Stimulated activated CD4-positive, alpha-beta T cell treated with anti-CD3 and anti-CD28 coated beads, Interleukin-2, amount 100 ng/mL, for 24 hours (primary cell): ENCODE measurements at regions not wholly inside any gene's neighbourhood (a gene's known extent, or its start where the extent isn't known, plus 50 kb on each side); places are given as distances from the start of the nearest gene placed in this dataset.
"Not testable (repeated sequence)": the region's sequence is repeated elsewhere in the genome, so short reads cannot be mapped to it uniquely, and the experiment has no call there.

Experiments used
- DNase-seq, 2 donors: peaks; one replicate each; pipeline ENCODE4 v3.0.0-alpha.2; 2020

DNA sequence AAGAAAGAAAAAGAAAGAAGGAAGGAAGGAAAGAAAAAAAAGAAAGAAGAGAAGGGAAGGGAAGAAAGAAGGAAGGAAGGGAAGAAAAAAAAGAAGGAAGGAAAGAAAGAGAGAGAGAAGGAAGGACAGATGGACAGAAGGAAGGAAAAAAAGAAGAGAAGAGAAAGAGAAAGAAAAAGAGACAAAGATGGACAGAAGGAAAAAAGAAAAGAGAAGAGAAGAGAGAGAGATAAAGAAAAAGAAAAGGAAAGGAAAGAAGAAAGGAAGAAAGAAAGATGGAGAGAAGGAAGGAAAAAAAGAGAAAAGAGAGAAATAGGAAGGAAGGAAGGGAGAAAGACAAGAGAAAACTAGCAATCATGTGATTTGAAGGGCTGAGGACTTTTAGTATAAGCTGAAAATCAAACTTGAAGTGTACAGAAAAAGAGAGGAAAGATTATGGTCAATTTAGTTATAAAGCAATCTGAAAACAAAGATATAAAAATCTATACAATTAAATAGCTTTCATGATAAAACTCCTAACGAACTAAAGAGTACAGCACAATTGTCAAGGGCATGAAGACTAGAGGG lies 115.3 kb downstream of the LTN1 start:
- no peak for DNase-seq

DNA sequence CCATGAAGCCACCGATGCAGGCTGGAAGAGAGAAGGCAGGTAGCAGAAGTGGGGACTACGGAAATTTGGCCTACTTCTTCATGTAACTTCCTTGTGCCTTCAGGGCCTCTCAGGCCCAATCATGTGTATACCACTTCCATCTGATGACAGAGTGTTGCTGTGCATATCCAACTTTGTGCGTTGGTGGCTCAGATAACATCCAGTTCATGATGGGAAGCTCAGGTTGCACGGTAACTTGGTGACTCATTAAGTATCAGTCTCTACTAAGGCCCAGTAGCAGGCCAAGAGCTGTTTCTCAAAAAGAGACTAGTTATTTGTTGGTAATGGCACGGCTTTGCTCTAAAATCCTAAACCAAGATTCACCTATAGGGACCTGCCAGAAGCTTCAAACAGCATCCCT lies 117.6 kb downstream of the LTN1 start:
- DNase-seq, result no peak

DNA sequence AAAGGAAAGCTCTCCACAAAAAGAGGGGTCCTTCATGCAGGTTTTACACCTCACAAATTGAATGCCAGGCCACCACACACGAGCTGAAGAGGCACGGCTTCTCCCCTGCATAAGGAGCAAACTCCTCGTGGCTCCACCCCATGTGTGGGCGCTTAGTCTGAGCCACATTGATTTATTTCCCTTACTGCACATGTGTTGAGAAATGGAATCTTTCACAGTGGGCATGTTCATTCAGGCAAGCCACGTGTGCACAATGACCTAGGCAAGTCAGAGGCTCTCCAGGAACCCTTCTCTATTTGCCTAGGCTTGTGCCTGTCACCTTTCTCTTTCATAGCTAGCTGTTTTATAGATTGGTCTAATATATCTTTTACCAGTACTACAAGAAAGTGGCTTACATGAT lies 120.5 kb downstream of the LTN1 start:
- DNase-seq, result no peak

DNA sequence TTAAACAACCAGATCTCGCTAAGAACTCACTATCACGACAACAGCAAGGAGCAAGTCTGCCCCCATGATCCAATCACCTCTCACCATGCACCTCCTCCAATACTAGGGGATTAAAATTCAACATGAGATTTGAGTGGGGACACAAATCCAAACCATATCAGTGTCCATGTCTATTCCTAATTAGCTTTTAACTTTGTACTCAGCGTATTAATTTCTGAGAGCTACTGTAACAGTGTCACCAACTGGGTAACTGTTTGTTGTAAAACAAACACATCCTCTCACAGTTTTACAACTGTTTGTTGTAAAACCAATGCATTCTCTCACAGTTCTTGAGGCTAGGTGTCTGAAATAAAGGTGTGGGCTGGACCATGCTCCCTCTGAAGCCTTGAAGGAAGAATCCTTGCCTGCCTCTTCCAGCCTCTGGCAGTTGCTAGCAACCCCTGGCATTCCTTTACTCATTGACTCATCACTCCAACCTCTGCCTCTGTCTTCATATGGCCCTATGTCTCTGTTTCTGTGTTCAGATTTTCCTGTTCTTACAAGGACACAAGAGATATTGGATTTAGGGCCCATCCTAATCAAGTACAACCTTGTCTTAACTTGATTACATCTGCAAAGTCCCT lies 121.2 kb downstream of the LTN1 start:
- DNase-seq, result no peak

DNA sequence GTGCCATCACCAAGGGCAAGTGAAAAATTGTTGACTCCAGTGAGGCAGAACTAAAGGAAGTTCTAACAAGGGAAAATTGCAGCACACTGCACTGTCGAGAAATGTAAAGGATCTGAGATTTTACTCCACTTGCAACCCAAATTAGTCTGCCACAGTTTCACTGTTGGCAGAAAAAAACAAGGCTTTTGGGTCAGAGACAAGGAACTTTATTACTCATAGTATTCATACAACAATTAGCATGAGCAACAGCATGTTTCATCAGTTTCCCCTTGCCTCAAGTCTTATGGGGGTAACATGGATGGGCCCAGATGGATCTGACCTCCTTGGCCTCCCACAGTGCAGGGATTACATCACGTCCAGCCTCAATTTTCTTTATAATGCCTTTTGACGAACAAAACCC lies 125.3 kb downstream of the LTN1 start:
- no peak for DNase-seq

DNA sequence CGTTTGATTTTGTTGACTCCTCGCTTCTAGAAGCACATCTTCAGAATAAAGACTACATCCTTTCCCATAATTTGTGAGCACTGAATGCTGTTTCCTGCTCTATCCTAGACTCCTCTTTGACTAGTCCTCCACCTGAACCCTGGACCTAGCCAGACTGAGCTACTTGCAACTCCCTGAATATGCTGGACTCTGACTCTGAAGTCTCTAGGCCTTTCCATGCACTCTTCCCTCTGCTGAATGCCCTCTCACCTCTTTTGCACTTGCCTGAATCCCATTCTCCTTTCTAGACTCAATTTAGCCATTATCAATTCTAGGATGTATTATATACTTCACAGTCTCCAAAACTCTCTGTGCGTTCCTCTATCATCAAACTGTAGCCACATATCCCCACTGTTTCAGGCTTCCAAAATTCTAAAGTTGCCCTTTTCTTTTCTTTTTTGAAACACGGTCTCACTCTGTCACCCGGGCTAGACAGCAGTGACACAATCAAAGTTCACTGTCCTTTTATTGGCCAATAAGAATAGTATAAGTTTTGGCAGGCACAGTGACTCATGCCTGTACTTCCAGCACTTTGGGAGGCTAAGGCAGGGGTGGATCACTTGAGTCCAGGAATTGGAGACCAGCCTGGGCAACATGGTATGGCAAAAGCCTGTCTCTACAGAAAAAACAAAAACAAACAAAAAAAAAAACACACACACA lies 127.0 kb downstream of the LTN1 start:
- no peak for DNase-seq

DNA sequence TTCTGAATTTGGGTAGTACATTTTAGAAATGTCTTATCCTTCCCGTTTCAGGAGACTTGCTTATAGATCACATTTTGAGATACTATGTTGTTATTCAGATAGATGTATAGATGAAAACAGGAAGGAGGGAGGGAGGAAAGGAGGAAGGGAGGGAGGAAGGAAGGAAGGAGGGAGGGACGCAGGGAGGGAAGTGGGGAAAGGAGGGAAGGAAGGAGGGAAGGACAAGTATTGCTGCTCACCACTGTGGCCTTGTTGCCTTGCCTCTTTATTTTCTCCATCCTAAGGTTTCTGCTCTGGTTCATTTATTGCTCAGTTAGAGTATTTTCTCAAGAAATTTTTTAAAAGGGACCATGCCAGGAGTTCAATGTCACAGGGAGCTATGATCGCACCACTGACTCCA lies 134.3 kb downstream of the LTN1 start:
- no peak for DNase-seq

DNA sequence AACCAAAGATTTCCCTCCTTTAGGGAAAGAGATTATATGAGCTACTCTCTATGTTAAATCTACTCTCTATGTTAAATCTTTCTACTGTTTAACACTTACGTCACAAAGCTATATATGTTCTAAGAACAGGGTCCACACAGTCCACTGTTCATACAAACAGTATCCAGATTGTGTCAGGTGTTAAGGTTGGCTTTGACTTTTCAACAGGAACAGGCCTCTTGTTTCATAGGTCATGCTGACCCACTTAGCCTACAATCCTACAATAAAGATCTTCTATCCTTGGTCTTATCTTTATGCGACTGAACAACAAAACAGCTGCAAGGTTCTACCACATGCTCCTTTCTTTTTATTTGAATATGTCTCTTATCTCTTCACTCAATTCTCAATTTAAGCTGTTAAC lies 134.9 kb downstream of the LTN1 start:
- no peak for DNase-seq

DNA sequence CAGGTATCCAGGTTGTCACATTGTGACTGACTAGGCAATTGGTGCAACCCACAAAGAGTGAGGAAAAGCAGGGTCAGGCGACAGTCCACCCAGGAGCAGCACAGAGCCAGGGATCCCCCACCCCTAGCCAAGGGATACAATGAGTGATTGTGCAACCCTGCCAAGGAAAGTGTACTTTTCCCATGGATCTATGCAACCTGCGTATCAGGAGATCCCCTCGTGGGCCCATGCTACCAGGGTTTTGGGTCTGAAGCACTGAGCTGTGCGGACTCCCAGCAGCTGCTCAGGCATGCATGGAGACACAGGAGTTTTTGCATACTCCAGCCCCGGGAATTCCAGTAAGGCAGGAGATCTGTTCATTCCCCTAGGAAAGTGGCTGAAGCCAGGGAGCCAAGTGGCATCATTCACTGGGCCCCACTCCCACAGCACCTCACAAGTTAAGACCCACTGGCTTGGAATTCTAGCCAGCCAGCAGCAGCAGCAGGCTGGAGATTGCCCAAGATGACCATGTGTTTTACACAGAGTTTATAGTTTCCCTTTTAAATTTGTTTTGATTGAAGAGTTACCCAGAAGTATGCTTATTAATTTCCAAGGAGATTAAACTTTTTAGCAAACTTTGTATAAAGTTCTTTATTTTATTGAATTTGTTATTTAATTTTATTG lies 136.0 kb downstream of the LTN1 start:
- DNase-seq, result no peak

DNA sequence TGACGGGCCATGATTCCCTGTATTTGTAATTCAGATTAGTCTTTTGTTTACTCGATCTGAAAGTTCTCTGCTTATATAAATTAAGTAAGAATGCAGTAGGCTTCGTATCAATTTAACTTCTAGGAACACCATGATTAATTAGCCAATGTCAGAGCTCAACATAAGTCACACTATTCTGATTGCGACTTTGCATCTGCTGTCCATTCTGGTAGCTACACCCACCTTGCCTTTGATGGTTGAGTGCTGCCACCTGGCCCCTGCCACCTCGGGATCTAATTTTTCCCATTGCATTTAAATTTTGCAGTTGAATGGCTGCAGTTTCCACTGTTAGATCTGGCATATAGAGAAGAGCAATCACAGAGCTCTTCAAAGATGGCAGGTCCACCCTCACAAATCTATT lies 140.0 kb downstream of the LTN1 start:
- DNase-seq, result no peak

DNA sequence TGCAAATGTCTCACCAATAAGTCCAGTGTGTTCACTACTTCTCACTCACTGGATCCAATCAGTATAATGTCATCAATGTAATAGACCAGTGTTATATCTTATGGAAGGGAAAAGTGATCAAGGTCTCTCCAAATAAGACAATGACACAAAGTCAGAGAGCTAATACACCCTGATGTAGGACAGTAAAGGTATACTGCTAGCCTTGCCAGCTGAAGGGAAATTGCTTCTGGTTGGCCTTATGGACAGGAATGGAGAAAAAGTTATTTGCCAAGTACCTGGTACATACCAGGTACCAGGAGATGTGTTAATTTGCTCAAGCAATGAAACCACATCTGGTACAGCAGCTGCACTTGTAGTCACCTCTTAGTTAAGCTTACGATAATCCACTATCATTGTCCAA lies 141.0 kb downstream of the LTN1 start:
- DNase-seq, result no peak

DNA sequence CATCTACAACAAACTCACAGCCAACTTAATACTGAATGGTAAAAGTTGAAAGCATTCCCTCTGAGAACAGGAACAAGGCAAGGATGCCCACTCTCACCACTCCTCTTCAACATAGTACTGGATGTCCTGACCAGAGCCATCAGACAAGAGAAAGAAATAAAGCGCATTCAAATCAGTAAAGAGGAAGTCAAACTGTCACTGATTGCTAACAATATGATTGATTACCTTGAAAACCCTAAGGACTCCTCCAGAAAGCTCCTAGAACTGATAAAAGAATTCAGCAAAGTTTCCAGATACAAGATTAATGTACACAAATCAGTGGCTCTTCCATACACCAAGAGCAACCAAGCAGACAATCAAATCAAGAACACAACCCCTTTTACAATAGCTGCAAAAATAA lies 153.4 kb downstream of the LTN1 start:
- DNase-seq, result not testable (repeated sequence)

DNA sequence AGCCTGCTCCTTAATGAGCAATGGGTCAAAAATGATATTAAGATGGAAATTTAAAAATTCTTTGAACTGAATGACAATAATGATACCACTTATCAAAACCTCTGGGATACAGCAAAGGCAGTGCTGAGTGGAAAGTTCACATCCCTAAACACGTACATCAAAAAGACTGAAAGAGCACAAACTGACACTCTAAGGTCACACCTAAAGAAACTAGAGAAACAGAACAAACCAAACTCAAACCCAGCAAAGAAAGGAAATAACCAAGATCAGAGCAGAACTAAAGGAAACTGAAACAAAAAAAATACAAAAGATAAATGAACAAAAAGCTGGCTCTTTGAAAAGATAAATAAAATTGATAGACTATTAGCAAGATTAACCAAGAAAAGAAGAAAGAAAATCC lies 155.3 kb downstream of the LTN1 start:
- not testable (repeated sequence) for DNase-seq

DNA sequence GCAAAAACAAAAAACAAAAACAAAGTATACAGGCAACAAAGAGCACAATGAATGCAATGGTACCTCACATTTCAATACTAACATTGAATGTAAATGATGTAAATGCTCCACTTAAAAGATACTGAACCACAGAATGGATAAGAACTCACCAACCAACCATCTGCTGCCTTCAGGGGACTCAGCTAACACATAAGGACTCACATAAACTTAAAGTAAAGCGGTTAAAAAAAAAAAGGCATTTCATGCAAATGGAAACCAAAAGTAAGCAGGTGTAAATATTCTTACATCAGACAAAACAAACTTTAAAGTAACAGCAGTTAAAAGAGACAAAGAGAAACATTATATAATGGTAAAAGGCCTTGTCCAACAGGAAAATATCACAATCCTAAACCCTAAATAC lies 156.1 kb downstream of the LTN1 start:
- not testable (repeated sequence) for DNase-seq

DNA sequence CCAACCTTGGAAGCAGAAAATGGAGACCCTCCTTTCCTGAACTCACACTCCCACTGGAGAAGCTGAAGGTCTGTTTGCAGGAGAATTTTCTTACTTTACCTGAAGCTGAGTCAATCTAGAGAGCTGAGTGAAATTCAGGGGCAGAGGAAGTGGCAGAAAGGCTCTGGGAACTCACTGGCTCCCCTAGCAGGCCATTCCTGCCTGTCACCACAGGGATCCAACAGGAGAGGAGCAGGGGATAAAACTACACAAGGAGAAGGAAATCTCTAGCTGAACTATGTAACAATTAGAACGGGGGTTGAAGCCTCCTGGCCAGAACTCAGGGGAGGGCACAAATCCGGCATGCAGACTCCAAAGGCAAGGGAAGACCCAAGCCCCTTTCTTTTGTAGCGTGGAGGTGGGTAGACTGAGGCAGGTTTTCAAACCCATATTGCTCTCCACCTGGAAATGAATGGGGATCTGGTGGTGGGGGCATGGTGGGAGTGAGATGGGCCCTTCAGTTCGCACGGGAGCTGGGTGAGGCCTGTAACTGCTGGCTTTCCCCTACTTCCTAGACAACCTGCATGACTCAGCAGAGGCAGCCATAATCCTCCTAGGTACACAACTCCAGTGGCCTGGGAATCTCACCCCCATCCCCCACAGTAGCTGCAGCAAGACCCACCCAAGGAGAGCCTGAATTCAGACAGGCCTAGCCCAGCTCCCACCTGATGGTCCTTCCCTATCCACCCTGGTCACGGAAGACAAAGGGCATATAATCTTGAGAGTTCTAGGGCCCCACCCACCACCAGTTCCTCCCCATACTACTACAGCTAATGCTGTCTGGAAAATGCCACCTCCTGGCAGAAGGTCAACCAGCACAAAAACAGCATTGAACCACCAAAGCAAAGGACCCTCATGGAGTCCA lies 158.1 kb downstream of the LTN1 start:
- no peak for DNase-seq

DNA sequence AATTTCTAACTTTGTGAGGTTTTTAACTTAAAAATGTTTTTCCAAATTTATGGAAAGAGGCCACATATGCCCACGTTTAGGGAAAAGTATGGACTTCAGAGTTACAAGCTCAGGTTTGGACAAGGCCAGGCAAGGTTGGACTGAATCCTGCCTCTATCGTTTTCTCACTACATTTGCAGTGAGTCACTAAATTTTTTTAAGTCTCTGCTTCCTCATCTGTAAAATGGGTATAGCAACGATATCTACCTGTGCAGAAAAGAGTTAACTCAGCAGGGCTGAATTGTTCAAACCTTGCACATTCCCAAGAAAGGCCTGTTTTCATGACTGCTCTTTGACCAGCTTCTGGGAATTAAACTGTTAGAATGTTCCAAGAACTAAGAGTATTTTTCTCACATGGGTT lies 159.1 kb downstream of the LTN1 start:
- no peak for DNase-seq

DNA sequence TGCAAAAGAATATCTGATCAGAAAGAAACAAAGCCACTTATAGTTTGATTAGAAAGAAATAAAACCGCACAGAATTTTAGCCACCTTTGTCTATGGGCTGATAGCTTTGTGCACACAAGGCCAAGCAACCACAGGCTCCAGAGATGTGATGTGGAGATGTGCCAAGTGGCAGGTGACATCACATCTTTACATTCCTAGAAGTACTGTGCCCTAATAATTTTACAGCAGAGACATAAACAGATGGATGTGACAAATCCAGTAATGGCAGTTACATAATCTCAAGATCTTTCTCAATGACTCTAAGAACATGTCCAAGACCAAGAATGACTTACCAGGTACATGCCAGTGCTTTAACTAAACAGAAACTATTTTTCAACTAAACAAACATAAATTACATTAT lies 159.5 kb downstream of the LTN1 start:
- no peak for DNase-seq

DNA sequence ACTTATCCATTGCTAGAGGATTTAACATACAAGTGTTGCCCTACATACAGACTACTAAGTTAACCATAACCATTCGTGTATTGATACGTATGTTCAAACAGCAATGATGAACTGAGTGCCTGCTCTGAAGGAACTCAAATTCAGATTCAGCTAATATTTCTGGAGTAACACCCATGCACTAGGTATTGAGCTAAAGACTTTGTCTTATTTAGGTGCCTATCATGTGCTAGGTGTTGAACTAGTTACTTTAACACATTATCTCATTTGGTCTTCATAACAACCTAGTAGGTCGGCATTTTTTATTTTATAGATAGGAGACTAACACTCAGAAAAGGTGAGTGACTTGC lies 160.0 kb downstream of the LTN1 start:
- no peak for DNase-seq

DNA sequence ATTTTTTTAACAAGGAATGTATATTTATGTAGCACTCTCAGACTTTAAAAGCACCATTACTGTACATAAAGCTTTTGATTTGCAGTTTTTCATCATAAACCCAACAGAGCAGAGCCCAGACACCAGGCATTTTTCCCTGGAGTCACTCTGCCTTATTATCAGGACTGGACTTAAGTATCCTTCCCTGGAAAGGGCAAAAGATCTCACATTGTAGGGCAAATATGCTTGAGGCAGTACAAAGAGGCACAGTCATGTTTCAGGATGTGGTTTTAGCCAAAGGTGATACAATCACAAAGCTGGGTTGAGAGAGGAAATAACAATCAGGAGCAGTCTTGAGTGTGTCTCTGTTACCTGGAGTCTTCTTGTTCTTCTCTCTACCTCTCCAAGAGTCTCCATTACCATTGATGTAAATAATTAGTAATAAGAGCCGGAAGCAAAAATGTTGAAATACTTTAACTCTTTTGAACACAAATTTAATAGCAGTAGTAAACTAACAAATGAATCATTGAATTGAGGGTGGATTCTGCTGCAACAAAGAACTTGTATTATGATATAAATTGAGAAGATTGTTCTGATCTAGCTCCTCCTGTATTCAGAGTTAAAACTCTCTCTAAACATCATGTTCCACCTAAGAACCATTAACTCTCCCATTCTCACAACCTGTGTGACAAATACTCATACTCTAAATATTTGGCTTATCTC lies 160.5 kb downstream of the LTN1 start:
- DNase-seq, result no peak

DNA sequence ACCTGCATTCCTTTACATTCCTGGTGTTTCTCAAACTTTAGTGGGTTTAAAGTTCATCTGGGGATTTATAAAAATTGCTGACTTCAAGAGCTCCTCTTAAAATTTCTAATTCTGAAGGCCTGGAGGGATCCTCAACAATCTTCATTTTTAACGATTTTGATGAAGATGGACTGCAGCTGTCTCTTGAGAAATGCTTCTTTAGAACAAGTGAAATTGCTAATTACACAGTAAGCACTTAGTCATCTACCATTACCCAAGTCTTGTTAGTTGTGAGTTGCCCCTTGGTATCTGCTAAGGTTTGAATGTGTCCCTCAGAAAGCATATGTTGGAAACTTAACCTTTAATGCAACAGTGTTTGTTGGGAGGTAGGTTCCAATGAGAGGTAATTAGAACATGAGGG lies 163.7 kb downstream of the LTN1 start:
- no peak for DNase-seq

DNA sequence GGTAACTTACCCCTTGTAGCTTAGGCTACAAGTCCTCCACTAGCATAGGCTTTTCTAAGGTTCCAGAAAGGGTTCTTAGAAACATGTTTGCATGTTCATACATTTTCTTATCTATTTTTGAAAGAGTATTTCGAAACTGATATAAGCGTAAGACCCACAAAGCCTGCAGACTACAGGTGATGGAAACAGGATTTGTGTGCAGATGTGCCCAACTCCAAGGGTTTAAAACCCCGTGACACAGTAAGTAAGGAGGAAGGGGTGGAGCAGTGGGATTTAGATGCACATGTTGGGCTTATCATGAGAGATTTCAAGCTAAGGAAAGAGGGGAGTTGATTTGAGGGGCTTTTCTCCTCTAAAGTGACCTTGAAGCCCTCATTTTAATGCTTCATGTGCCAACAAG lies 164.7 kb downstream of the LTN1 start:
- no peak for DNase-seq

DNA sequence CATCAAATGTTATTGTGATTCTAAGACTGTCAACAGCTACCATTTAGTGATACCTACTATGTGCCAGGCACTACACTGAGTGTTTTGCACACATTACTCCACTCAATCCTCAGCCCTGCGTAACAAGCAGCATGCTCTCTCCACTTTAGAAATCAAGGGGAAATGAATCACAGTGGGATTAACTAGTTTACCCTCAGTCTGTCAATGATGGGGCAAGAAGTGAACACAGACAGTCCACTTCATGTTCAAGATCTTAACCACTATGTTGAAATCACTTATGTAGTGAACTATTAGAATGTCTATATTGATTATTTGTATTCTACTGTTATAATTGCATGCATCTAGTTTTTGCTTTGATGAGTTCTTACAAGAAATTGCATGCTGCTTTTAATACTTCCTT lies 165.3 kb downstream of the LTN1 start:
- DNase-seq, result no peak

DNA sequence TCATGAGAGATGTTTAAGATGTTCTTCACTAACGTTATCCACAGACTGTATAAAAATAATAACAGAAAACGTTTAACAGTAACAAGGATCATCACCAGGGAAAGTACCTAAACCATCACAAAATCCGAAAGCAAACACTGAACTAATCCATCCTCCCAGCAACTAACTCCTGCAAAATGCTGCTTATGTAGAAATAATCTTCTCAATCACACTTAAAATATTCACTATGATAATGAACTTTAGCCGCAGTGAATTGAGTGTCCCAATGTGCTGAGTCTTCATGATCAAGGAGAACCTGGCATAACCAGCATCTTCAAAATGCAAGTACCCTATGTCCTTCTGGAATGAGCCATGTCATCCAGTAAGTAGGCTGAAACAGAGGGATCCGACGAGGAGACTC lies 166.1 kb downstream of the LTN1 start:
- no peak for DNase-seq
